IPS-20b (cell line): ENCODE measurements at regions not wholly inside any gene's neighbourhood (a gene's known extent, or its start where the extent isn't known, plus 50 kb on each side); places are given as distances from the start of the nearest gene placed in this dataset.
A peak's percentile ranks its signal among the peaks of the same experiment; 100 is the strongest.

ENCODE experiments used
- H3K27ac ChIP-seq: one replicate; pipeline ENCODE4 v1.5.1; 2013; ENCODE audit warnings: low read length
- H3K27me3 ChIP-seq: 2 replicates; pipeline ENCODE4 v1.6.1; 2013; ENCODE audit warnings: mild to moderate bottlenecking, low read length, inconsistent platforms; ENCODE audit not compliant: insufficient read depth
- H3K36me3 ChIP-seq: 2 replicates; pipeline ENCODE4 v1.6.1; 2013; ENCODE audit warnings: low read depth, mild to moderate bottlenecking, inconsistent platforms, low read length, moderate library complexity; ENCODE audit not compliant: insufficient read depth
- H3K4me1 ChIP-seq: 2 replicates; pipeline ENCODE4 v1.6.1; 2013; ENCODE audit warnings: mild to moderate bottlenecking, control low read depth, inconsistent platforms, low read length, moderate library complexity; ENCODE audit not compliant: insufficient read depth
- H3K4me3 ChIP-seq: 2 replicates; pipeline ENCODE4 v1.5.1; 2013; ENCODE audit warnings: mild to moderate bottlenecking, low read length, inconsistent platforms
- H3K9ac ChIP-seq: 2 replicates; pipeline ENCODE4 v1.6.1; 2013; ENCODE audit warnings: low read depth, mild to moderate bottlenecking, inconsistent platforms, low read length, moderate library complexity
- H3K9me3 ChIP-seq: 2 replicates; pipeline ENCODE4 v1.6.1; 2013; ENCODE audit warnings: mild to moderate bottlenecking, low read depth, low read length, inconsistent platforms; ENCODE audit not compliant: insufficient read depth

GRCh38 chr11:82250047-82250446 is 483.6 kb downstream of the FAM181B start:
- H3K36me3 ChIP-seq, result no peaks in the 10 kb centered on the region
- no peak overlapping the region for H3K4me3 ChIP-seq
- H3K27ac ChIP-seq, result no peak overlapping the region

GRCh38 chr11:82246926-82247325 is 486.7 kb downstream of the FAM181B start:
- H3K36me3 ChIP-seq, result no peaks in the 10 kb centered on the region

More at GRCh38 chr11:82250047-82250446, 483.6 kb downstream of the FAM181B start:
- H3K9ac ChIP-seq, result no peak overlapping the region
- H3K27me3 ChIP-seq, result no peaks in the 10 kb centered on the region
- no peaks in the 10 kb centered on the region for H3K4me1 ChIP-seq
- H3K9me3 ChIP-seq, result no peaks in the 10 kb centered on the region

GRCh38 chr11:82239498-82239897 is 494.2 kb downstream of the FAM181B start:
- Histone ChIP-seq H3K9ac (no peak overlapping the region), H3K27me3 (no peaks in the 10 kb centered on the region), H3K9me3 (no peaks in the 10 kb centered on the region), H3K4me3 (no peak overlapping the region), H3K27ac (no peak overlapping the region), H3K4me1 (no peaks in the 10 kb centered on the region), H3K36me3 (no peaks in the 10 kb centered on the region)

More at GRCh38 chr11:82246926-82247325, 486.7 kb downstream of the FAM181B start:
- Histone ChIP-seq H3K27ac (no peak overlapping the region), H3K4me3 (no peak overlapping the region), H3K9ac (no peak overlapping the region), H3K27me3 (no peaks in the 10 kb centered on the region), H3K9me3 (no peaks in the 10 kb centered on the region), H3K4me1 (no peaks in the 10 kb centered on the region)

GRCh38 chr11:82234256-82234655 is 499.4 kb downstream of the FAM181B start:
- Histone ChIP-seq H3K4me3 (no peak overlapping the region), H3K9me3 (no peaks in the 10 kb centered on the region), H3K27me3 (no peaks in the 10 kb centered on the region), H3K36me3 (no peaks in the 10 kb centered on the region), H3K9ac (no peak overlapping the region), H3K27ac (no peak overlapping the region), H3K4me1 (no peaks in the 10 kb centered on the region)

GRCh38 chr11:82233201-82233600 is 500.5 kb downstream of the FAM181B start:
- H3K9ac ChIP-seq, result no peak overlapping the region
- no peaks in the 10 kb centered on the region for H3K9me3 ChIP-seq
- no peaks in the 10 kb centered on the region for H3K4me1 ChIP-seq
- no peaks in the 10 kb centered on the region for H3K36me3 ChIP-seq
- no peak overlapping the region for H3K4me3 ChIP-seq
- H3K27ac ChIP-seq, result no peak overlapping the region
- H3K27me3 ChIP-seq, result no peaks in the 10 kb centered on the region

- H3K36me3 ChIP-seq, result no peaks in the 10 kb centered on the region
- H3K27me3 ChIP-seq, result no peaks in the 10 kb centered on the region
- H3K9me3 ChIP-seq, result no peaks in the 10 kb centered on the region
- H3K4me1 ChIP-seq, result no peaks in the 10 kb centered on the region
- no peak overlapping the region for H3K4me3 ChIP-seq
- H3K27ac ChIP-seq, result no peak overlapping the region
- H3K9ac ChIP-seq, result no peak overlapping the region
Measured at GRCh38 chr11:82229341-82229740, 504.3 kb downstream of the FAM181B start.

- Histone ChIP-seq H3K27ac (no peak overlapping the region), H3K9ac (no peak overlapping the region), H3K4me3 (no peak overlapping the region), H3K27me3 (no peaks in the 10 kb centered on the region), H3K4me1 (no peaks in the 10 kb centered on the region), H3K9me3 (no peaks in the 10 kb centered on the region), H3K36me3 (no peaks in the 10 kb centered on the region)
Measured at GRCh38 chr11:82225930-82226329, 507.7 kb downstream of the FAM181B start.

GRCh38 chr11:82225502-82225901 is 508.2 kb downstream of the FAM181B start:
- no peaks in the 10 kb centered on the region for H3K4me1 ChIP-seq
- no peaks in the 10 kb centered on the region for H3K36me3 ChIP-seq
- no peak overlapping the region for H3K27ac ChIP-seq
- no peaks in the 10 kb centered on the region for H3K27me3 ChIP-seq
- H3K9ac ChIP-seq, result no peak overlapping the region
- H3K9me3 ChIP-seq, result no peaks in the 10 kb centered on the region
- H3K4me3 ChIP-seq, result no peak overlapping the region

- Histone ChIP-seq H3K9me3 (no peaks in the 10 kb centered on the region), H3K4me3 (peak overlapping the region; percentile 5; the same call in 1 of the 2 replicates), H3K36me3 (no peaks in the 10 kb centered on the region), H3K9ac (no peak overlapping the region), H3K27me3 (no peaks in the 10 kb centered on the region), H3K4me1 (peaks cover 15% of the 10 kb centered on the region; the same call in 1 of the 2 replicates), H3K27ac (no peak overlapping the region)
Measured at GRCh38 chr11:82216927-82217570, 516.6 kb downstream of the FAM181B start.

- H3K27me3 ChIP-seq, result no peaks in the 10 kb centered on the region
- H3K27ac ChIP-seq, result no peak overlapping the region
- H3K36me3 ChIP-seq, result no peaks in the 10 kb centered on the region
- H3K9me3 ChIP-seq, result no peaks in the 10 kb centered on the region
- no peak overlapping the region for H3K9ac ChIP-seq
- no peaks in the 10 kb centered on the region for H3K4me1 ChIP-seq
- H3K4me3 ChIP-seq, result no peak overlapping the region
Measured at GRCh38 chr11:82210011-82210410, 523.7 kb downstream of the FAM181B start.

- H3K9me3 ChIP-seq, result no peaks in the 10 kb centered on the region
- no peak overlapping the region for H3K9ac ChIP-seq
- no peaks in the 10 kb centered on the region for H3K36me3 ChIP-seq
- no peak overlapping the region for H3K4me3 ChIP-seq
- H3K27ac ChIP-seq, result no peak overlapping the region
- no peaks in the 10 kb centered on the region for H3K4me1 ChIP-seq
- no peaks in the 10 kb centered on the region for H3K27me3 ChIP-seq
Measured at GRCh38 chr11:82195283-82195682, 538.4 kb downstream of the FAM181B start.

- Histone ChIP-seq H3K27me3 (no peaks in the 10 kb centered on the region), H3K4me1 (no peaks in the 10 kb centered on the region), H3K9ac (no peak overlapping the region), H3K9me3 (no peaks in the 10 kb centered on the region), H3K27ac (no peak overlapping the region), H3K4me3 (no peak overlapping the region), H3K36me3 (no peaks in the 10 kb centered on the region)
Measured at GRCh38 chr11:82194521-82194920, 539.1 kb downstream of the FAM181B start.
